ENCODE measurements at regions not wholly inside any gene's neighbourhood (a gene's known extent, or its start where the extent isn't known, plus 50 kb on each side); places are given as distances from the start of the nearest gene placed in this dataset.
A peak's percentile ranks its signal among the peaks of the same experiment; 100 is the strongest.

GRCh38 chr18:10033016-10033399 lies 119.2 kb downstream of the VAPA start:
- no peak for DNase-seq (ENCODE audit: low spot score)

DNA sequence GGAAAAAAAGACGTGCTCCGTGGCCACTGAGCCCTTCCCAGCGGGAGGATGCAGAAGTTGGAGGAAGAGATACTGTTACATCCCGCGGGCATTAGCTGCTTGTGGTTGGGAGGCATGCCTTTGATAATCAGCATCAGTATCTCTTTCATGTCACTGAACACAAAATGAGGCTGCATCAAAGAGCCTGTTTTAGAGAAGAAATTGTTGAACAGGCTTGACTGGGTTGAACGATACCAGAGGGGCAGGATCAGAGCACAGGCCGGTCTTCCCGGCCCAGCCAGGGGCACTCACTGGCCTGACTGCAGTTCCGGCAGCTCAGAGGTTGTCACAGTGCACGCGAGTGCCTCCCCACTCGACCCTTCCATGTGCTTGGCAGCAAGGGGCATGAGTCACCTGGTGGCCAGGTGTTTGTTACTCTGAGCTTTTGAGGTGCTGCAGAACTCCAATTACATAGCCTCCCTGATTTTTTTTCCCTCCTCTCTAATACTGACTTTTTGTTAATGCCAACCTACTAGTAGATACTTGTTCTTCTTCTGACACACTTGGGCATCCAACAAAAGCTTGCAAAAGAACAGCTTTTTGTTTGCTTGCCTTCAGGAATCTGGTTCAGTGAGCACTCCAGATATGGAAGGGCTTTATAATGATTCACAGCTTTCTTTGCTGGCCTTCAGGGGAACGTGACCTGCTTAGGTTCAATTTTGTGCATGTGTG lies 121.6 kb downstream of the VAPA start:
- no peak for DNase-seq (ENCODE audit: low spot score)

DNA sequence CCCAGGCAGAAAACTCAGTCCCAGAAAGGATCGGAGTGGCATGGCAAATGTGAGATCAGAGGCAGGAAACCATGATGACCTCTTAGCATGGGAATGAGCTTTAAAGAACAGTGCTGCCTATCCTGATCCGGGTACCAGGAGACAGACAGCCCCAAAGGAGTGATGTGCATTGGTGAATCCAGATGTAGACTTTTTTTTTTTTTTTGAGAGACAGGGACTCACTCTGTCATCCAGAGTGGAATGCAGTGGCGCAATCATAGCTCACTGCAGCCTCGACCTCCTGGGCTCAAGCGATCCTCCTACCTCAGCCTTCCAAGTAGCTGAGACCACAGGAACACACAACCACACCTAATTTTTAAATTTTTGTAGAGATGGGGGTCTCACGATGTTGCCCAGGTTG lies 122.7 kb downstream of the VAPA start:
- no peak for DNase-seq (ENCODE audit: low spot score)

- no peak for DNase-seq (ENCODE audit: low spot score)
Observed at GRCh38 chr18:10037181-10037580, 123.4 kb downstream of the VAPA start.

DNA sequence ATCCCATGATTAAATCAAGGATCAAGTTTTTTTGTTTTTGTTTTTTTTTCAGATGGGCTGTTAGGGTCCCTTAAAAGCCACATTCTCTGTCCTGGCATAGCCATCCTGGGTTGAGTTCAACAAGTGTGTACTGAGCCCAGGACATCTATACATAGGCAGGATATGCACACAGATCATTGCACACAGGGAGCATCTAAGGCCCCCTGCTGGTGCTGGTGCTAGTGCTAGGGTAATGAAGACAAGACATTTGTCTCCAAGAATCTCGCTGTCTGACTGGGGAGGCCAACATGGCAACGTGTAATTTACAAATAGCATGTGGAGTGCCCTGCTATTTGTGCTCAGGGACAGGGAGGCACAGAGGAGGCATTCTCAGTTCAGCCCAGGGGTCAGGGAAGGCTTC lies 124.5 kb downstream of the VAPA start:
- no peak for DNase-seq (ENCODE audit: low spot score)

DNA sequence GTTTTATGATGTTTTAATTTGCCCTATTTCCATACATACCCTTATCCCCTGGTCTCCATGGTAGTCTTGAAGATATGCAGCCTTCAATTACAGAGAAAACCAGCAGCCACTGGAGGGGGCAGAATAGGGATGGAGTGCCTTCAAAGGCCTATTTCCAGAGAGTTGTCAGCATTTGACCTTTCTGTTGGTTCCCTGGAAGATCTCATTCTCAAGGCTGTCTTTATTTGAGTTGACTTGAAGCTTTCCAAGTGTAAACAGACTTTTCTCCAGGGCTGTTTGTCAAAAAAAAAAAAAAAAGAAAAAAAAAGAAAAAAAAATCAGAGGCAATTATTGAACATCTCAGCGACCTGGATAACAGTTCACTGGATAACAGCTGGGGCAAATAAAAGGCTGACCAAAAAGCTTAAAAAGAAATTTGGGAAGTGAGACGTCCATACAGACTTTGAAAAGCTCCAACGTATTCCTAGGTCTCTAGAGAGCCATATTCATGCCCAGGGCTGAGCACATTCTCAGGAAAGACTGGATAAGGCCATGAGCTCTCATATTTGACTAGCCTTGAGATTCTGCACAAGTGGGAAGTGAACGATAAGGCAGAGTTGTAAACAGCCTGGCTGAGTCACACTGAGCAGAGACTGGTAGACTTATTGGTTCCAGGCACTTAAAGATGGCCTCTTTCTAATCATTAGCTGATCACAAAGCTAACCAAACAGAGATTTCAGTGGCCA lies 126.6 kb downstream of the VAPA start:
- no peak for DNase-seq (ENCODE audit: low spot score)

- no peak for DNase-seq (ENCODE audit: low spot score)
Observed at GRCh38 chr18:10041180-10041579, 127.4 kb downstream of the VAPA start.

GRCh38 chr18:10042492-10042891 lies 128.7 kb downstream of the VAPA start:
- DNase-seq (ENCODE audit: low spot score), result no peak

GRCh38 chr18:10044054-10044453 lies 130.2 kb downstream of the VAPA start:
- no peak for DNase-seq (ENCODE audit: low spot score)

DNA sequence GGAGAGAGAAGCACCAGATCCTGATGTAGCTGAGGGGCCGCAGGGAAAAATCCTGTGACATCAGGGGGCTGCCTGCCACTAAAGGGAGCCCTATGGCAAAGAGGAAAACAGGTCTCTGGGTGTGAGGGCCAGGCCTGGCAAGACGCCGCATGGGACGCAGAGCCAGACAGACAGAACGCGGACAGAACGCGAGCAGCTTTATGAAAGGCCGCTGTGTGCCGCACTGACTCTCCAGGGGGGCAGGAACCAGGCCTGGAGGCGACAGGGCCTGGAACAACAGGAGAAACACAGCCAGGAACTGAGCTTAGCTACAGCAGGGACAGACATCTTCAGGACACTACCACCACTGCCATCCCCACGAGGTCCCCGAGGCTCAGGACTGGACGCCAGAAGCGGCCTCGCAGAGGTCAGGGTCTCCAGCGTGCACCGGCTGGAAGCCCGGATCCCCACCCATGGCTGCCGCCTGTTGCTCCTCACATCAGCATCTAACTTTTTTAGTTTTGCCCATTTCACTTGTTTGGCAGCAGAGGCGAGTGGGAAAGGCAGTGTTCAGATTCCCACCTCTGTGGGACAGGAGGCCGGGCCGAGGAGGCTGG lies 131.6 kb downstream of the VAPA start:
- no peak for DNase-seq (ENCODE audit: low spot score)

DNA sequence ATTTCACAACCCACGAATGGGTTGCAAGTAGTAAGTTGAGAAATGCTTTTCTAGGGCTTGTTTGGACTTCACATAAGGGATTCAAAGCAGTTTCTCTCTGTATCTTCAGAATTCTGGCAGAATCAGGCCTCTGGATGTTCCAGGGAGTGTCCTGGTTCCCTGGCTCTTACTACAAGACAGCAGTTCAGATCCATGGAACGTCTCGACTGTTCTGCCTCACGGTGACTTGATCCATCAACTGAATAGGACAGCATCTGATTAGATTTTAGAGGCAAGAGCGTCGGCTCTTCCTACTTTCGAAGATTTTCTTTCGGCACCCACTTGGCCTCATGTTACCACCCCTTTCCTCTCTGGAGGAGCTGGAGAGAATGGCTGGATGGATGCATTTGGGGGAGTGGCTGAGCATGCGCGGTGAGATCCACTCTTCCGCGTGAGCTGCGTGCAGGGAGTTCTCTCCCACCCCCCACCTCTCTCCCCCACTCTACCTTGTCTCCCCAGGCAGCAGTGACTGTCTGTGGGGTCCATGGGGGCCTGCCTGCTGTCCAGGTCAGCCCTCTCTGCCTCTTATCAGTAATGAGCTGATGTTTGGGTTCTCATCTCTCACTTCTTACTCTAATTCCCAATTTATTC lies 132.5 kb downstream of the VAPA start:
- no peak for DNase-seq (ENCODE audit: low spot score)

DNA sequence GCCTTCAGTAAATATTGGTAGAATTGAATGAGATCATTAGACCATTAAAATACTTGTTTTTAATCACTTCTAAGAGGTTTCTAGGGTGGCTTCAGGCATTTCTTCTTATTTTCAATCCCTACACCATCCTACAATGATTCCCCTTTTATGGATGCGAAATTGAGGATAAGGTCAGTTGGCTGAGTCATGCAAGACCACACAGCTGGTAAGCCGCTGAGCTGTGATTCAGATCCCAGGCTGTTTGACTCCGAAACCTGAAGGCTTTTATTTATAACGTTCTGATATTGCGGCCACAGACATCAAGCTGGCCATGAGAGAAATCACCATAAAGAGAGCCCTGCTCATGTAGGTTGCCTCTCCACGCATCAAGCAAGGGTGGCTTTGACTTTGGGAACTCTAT lies 133.4 kb downstream of the VAPA start:
- no peak for DNase-seq (ENCODE audit: low spot score)

DNA sequence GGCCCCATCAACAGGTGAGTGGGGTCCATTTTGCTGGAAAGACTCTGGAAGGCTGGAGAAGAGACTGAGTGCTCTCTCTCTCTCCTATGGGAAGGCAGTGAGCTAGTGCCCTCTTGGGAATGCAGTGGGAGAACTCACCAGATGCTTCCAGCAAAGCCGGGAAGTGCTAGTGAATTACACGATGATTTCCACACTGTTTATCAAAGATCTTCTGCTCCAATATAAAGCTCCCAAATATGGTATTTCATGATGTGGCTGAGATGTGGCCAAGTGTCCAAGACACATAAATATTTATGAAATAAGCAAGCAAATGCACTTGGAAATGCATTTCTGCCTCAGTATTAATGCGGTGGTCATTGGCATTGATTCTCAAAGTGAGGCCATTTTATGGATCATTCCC lies 135.9 kb downstream of the VAPA start:
- no peak for DNase-seq (ENCODE audit: low spot score)

DNA sequence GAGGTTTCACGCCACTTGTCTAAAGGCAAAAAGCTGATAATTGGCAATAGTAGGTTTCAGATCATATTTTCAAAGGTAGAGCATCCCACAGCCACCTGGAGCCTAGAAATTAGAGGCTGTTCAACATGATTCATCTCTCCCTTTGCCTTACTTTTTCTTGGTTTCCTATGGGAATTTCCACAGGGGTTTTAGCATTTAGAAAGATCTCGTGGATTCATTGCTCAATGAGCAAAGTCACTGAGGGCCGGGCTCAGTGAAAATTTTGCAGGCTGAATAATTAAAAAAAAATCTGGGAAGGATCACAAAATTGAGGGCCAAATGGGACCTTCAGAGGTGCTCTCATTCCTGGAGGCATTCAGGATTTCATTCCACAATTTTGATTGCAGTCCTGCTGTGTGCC lies 137.1 kb downstream of the VAPA start:
- no peak for DNase-seq (ENCODE audit: low spot score)

DNA sequence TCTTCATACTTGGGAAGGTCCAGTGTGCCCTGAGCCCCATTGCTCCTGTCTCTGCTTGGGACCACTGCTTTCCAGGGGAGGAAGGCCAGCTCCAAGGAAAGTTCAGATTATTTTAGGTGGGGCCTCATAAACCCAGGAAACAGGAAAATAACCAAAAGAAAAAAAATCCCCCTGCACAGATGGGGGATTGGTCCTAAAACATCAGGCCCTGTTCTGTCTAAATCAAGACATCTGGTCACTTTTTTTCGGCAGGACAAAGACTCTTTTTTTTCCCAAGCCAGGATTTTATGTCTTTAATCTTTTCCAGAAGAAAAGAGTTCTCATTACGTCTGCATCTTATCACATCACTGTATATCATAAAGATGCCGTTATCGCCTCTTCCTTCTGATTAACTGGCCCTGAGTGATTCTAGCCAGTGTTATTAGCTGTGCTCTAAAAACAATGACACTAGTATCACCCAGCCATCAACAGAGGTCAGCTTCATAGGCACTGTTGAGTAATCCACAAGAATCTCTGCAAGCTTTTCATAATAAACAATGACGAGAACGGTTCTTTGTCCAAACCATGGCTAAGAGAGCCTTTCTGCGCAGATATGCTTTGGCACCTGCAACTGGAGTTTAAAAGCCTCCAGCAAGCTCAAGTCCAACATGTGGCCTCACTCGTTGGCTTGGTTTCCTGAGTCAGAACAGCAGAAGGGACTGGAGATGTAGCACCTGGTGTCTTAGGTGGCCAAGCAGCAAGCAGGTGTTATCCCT lies 138.2 kb downstream of the VAPA start:
- no peak for DNase-seq (ENCODE audit: low spot score)

DNA sequence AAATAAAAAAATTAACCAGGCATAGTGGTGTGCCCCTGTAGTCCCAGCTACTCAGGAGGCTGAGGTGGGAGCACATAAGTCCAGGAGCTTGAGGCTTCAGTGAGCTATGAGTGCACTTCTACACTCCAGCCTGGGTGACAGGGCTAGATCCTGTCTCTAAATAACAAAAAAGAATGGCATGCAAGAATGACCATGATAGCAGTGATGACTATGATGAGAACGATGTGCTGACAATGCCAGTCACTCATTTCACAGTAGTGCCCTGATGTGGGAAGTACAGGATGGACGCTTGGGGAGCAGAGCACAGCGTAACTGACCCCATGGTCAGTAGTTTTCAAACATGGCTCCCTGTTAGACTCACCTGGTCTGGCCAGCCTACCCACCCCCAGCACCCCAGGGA lies 139.1 kb downstream of the VAPA start:
- DNase-seq (ENCODE audit: low spot score), result no peak

- DNase-seq (ENCODE audit: low spot score), result no peak
Observed at GRCh38 chr18:10053861-10054260, 140.0 kb downstream of the VAPA start.

DNA sequence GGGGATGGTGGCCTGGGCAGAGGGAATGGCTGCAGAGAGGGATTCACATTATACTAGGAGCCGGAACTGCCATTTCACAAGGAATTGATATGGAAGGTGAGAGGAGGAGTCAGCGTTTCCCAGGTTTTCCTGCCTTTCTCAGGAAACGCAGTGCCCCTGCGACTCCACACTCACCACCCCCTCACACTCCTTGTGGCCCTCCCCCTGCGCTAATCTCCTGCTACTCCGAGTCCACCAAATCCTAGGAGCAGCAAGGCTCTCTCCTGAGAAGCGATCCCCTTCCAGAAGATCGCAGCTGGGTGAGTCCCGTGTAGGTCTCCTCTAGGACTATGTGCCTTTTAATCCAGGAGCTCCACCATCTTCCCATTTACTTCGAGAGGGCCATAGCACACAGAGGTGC lies 140.6 kb downstream of the VAPA start:
- DNase-seq (ENCODE audit: low spot score), result no peak

GRCh38 chr18:10055125-10055750 lies 141.4 kb downstream of the VAPA start:
- DNase-seq (ENCODE audit: low spot score), result no peak

DNA sequence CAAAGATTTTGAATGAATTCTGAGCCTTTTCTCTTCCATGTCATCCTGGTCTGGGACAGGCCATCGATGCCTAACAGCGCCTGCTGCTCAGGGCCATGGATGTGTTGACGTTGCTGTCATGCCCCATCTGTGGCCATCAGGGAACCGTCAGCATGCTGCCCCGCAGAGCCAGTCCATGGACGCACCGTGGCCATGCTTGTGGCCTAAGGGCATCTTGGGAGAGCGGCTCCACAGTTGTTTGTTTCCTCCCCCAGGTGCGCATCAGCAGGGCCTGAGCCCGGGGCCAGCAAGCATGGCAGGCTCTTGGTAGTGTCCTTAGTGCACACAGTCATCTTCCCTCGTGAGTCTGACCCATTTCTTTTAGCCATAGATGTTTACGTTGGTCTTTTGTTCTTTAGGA lies 142.7 kb downstream of the VAPA start:
- DNase-seq (ENCODE audit: low spot score), result no peak

DNA sequence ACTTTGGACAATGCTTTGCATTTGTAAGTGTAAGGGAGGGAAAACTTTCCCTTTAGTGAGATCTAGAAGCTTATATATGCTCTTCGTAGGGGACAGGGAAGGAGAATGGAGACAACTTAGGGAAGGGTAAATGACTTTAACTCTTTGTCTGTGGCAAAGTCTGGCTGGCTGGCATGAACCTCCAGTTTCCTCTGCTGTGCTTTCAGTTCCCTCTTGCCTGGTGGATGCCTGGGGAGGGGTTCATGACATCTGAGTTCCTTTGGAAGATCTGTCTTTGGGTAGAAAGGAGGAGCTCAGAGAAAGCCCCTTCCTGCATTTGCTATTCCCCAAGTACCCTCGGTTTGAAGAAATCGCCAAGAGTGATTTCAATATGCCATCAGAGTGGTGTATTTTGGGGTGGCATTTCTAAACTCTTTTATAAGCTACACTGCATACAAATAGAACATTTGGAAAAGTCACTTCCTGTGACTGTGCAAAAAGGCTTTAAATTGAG lies 143.6 kb downstream of the VAPA start:
- peak; percentile 29 for DNase-seq (ENCODE audit: low spot score)
